ELF-1 (cell line): ENCODE measurements at regions not wholly inside any gene's neighbourhood (a gene's known extent, or its start where the extent isn't known, plus 50 kb on each side); places are given as distances from the start of the nearest gene placed in this dataset.

Source experiments
- DNase-seq: peaks from one replicate; pipeline ENCODE4 v3.0.0-alpha.2; 2016; ENCODE audit warnings: low read depth, low spot score

DNA sequence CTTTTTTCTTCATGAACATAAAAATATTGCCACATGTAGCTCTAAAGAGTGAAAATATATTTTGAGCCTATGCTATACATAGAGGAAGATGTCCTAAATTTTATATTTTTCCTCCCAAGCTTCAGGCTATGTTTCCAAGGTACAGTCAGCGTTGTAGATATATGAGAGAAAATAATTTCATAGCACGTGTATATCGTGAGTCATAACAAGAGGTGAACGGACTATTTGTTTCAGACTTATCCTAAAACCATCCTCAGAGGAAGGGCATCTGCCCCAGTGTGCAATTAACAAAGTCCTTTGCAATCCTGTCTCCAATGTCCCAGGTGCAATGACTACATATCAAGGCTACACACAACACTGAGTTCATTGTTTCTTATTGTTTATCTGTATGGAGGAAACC is 177.3 kb upstream of the ARRDC4 start:
- no peak for DNase-seq

DNA sequence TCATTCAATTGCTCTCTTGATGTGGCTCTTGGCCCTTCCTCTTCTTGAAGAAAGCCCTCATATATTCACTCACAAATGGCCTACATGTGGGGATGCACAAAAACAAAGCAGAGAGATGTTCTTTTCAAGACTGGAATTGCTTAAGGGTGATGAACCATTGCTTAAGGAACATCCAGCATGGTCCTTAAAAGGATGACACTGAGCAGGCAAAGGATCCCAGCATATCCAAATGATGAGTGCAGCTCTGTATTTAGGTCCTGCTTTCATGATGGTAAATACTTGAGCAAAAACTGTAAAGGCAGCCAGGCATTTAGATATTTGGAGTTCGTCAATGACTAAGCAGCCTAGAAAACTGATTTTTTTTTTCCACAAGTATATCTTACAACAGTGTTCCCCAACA is 173.8 kb upstream of the ARRDC4 start:
- no peak for DNase-seq

DNA sequence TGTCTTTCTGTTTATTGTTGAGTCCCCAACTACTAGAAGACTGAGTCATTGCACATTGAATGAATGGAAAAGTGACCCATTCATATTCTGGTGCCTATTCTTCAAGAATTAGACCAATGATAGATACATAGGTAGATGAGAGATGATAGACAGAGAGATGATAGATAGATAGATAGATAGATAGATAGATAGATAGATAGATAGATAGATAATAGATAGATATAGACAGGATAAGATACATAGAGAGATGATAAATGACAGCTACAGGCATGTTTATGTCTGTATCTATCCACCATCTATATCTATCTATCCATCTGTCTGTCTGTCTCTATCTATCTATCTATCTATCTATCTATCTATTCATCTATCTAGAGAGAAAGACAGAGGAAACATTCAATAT is 170.3 kb upstream of the ARRDC4 start:
- no peak for DNase-seq

DNA sequence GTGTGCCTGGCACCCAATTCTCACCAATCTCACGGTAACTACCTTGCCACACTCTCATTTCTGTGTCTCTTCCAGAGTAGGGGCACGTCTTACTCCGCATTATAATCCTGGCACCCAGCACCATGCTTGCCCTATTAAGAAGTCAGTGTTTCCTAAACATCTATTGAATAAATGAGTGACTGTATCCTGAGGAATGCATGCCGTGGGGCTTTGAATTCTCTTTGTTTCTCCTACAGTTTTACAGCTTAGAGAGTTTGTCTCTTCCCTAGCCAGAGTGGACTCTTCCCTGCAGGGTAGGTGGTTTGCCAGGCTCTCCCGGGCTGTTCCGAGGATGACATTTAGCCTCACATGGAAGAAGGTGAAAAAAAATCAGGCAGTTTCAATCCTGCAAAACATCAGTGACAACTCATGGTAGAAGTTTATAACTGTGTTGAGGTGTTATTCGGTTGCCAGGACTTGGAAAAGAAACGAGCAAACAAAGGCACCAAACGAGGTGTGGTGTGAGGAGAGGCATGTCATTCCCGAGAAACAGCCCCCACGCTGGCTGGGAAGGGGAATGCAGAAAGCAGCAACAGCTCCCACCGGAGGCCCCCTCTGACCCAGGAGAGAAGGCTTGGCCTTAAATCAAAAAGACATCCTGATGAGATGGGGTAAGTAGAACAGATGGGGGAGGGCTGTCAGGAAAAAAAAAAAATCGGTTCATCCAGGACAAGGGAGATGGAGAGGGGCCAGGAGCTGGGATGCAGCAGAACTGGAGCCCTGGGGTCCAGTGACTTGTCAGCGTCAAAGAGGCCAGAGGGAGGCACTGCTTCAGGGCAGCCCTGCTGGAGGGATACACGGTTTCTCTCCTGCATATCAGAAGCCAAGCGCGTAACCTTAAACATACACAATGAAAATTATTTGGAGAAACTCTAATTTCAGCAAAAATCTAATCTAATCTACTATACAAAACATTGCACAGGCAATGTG is 168.4 kb upstream of the ARRDC4 start:
- DNase-seq = peak; percentile 4

DNA sequence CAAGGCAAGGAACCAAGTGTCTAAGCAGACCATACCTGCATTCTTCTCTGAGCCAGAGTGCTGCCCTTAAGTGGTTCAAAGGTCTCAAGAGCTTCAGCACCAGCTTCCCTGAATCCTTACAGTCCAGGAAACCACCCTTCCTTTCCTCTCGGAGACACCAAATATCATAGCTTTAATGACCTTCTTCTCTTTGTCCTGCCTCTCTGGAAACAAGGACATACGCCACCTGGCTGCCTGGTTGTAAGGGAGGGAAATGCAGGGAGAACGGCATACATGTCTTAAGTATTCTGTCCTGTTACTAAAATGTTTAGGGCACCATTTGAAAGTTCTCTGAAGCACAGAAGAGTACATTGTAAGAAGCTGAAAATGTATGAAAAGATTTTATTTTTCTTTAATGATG is 155.6 kb upstream of the ARRDC4 start:
- DNase-seq = no peak

DNA sequence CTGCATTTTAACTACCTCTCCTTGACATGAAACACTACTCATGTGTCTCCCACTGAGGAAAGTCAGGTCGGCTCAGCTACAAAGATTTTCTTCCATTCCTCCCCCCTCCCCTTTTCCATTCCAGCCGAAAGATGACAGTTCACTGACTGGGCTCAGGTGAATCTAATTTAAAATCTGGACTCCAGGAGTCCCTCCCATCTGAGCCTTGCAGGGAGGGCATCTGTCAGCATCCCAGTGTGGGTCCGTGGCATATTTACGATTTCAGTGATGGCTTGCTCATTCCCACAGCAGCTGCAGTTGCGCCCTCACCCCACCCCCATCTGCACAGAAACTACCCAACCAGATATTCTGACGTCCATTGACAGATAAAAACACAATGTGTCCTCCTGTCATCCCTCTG is 153.7 kb upstream of the ARRDC4 start:
- no peak for DNase-seq

DNA sequence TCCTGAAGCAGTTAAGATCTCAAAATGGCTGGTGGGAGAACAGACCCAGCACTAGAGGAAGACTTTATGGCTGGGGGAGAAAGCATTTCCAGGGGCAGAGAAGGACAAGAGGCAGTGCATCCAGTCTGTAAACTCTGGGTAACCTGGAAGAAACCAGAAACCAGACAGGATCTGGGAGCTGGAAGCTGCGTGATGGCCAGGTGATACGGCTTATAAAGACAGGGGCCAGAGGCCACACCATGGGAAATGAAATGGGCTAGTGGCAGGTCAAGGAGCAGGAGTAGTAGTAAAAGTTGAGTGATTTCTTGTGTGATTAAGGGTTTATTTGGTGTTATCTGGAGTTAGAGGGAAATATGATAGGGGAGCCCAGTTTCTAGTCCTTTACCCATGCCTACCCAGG is 144.7 kb upstream of the ARRDC4 start:
- DNase-seq = no peak

DNA sequence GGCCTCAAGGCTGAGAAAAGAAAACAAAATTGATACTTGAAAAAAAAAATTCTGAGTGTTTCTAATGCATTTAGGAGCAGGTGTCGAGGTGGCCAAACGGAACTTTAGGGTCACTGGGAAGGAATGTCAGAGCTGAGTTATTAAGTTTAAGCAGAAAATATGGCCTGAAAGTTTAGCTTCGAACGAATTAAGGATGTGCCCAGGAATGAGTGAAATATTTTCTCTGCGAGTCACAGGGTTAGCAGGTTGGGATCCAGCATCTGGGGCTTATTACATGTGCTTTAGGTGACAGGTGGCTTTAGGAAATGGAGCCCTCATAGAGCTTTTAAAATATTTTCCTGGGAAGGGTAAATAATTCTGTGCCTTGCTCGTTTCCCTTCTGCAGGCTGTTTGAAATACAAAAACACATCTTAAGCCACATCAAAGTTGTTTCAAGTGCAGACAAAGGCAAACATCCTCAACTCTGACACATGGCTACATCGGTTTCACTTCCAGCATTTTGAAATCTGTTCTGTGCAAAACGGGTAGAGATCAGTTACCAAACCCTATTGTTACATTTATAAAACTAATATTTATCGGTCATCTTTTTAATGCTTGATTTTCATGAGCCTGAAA is 143.1 kb upstream of the ARRDC4 start:
- no peak for DNase-seq

DNA sequence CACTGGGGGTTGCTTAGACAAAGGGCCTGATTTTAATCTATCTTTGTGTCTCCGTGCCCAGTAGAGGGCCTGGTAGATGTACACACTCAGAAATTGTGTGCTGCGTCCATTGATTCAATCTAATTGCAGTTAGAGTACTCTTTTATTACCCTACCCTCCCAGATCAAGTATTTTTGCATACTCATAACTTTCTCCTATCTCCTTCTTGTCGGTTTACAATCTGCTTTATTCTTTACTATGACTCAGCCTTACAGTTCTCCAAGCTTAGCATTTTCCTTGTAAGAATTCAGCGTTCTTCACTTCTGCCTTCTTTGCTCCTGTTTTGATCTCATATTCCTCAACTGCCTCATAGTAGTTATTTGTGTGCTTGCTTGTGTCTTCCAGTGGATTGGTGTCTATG is 124.5 kb upstream of the ARRDC4 start:
- DNase-seq = no peak

DNA sequence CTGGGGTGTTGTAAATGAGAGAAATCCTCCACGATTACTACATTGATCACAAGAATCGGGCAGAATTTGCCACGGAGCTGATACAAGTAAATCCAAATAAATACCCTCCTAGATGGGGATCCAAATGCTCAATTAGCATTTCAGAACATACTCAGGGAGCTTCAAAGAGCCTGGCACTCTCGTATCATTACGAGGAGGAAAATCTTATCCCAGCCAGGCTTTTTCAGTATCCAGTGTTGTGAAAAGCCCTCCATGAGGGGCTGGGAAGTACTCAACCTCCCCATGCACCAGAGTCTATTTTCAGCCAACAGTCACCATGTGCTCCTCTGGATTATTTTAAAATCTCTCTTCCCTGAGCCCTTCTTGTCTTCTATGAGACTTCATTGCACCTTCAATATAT is 122.6 kb upstream of the ARRDC4 start:
- no peak for DNase-seq

DNA sequence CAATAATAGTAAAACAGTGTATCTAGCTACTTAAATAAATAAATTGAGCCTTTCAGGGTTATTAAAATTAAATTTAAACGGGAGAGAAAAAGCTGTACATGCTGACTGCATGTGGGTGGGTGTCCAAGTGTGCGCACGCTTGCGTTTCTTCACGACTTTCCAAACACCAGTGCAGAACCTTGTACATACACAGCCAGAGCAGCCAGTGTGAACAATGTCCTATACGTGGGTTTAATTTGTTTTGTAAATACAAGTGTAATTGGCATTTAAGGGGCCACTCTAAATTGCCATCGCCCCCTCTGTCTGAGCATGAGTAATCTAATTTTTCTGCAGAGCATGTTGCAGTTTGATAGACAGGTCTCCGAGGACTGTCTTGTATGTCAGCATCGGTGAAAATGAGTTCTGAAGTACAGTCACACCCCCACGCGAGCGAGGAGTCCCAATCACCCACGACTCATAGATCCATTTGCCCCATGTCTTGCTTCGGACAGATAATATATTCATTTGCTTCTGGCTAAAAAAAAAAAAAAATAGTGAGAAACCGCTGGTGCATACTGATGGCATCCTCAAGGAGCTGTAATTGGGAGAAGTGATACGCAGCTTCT is 121.8 kb upstream of the ARRDC4 start:
- no peak for DNase-seq

DNA sequence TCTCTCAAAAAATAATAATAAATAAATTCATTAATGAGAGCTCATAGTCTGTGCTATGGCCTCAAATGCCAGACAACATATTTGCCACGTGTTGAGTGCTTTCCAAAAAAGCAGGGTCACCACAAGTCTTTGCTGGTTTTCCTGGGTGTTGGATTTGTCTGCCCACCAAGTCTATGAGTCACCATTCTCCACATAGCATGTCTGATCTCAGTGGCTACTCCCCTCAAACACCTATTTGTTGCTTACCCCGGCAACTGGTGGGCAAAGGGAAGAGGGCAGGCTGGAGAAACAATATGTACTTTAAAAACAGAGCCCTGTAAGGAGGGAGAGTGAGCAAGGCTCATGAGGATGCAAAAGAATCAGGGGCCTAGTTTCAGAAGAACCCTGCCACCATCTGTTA is 120.0 kb upstream of the ARRDC4 start:
- DNase-seq = no peak

DNA sequence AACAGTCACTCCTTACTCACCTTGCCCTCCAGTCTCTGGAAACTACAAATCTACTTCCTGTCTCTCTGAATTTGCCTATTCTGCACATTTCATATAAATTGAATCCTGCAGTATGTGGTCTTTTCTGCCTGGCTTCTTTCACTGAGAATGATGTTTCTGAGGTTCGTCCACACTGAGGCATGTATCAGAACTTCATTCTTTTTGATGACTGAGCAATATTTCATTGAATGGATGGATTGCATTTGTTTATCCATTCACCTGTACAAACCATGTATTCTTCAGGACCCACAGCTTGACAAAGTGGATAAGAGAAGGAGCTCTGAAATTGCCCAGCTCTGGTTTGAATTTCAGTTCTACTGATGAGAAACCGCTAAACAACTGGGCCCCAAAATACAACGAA is 118.9 kb upstream of the ARRDC4 start:
- DNase-seq = no peak

DNA sequence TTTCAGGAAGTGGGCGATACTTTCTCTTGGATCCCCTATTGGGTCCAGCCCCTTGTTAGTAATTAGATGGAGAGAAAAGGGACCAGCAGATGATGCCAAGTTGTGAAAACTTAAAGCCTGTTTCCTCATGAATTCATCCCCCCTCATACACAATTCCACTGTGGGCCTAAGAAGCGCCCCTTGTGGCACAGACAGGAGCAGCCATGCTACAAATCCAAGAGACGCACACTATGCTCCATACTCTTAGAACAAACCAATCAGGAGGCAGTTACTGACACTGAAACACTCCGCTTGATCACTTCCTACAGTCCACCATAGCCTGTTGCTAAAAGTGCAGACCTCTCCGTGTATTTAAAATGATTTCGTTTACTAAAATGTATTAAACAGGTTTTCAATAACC is 111.3 kb upstream of the ARRDC4 start:
- no peak for DNase-seq

DNA sequence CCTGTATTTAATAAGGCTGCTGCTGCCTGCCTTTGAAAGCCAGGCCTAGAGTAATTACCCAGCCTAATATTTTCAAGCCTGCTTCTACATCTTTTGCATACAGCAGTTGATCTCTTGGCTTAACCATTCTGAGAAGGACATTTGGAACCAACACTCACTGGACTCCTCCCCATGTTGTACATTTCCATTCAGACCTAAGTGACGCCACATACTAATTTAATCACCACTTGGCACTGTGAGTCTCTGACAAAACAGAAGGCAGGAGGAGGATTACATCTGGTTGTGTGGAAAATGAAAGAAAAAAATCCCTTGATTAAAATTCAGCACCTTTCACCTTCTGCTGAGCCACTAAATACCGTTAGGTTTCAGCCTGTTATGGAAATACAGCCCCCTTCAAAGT is 102.2 kb upstream of the ARRDC4 start:
- DNase-seq = no peak

DNA sequence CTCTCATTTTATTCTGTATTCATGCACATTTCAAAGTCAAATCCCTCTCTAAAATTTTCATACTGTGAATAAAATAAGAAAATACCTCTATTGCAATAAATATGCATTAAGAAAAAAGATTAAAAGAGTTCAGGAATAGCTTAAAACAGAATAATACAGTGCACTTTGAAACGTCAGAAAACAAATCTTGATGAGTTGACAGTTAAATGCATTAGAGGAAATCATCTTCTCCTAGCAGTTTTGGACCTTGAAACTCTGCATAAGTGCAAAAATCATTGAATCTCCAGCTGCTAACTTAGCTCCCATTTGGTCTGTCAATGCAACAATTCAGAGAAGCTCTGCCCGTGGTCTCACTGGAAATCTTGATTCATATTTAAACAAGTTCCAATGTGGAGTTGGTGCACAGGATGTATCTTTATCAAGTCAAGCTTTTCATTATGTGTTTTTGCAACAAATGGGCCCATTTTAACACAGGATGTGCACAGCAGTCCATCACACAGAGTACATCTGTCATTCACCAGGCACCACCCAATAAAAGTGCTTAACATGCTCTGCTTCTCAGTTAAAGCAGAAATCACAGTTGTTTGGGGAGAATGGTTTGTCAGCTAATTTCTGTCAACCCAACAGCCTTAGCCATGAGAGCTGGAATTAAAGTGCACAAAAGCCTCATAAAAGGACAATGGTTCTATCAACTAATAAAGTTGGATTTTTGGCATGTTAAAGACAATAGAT is 98.8 kb upstream of the ARRDC4 start:
- no peak for DNase-seq

DNA sequence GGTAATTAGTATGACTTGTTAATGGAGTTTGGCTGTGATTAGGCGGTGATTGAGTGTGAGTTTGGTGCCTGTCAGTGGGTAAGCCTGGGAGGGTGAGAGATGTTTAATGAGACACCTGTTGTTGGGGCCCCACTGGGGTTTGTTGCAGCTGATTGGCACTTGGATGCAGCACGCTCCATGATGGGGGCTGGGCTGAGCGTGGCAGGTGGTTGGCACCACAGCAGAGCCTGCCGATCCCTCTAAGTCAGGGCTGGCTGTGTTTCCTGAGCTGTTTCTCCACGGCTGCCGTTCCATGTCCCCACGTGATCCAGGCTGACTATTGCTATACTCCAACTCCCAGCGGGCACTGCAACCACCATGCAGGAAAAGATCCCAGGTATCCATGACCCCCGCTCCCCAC is 93.5 kb upstream of the ARRDC4 start:
- no peak for DNase-seq

DNA sequence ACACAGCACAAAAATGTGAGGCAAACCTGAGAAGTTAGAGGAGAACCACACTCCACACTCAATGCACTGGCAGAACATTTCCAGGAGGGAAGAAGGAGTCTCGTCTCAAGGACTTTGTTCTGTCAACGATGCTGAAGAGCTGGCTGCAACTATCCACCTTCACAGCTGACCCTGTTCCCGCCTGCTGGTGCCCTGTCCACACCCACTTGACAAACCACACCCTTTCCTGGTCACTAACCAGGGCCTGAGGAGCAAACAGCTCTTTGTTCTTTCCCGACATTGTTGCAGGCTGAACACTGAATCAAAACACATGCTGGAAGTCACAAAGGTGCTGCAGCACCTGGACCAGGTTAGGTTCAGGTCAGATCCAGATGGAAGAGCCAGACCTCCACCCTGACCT is 92.6 kb upstream of the ARRDC4 start:
- no peak for DNase-seq

DNA sequence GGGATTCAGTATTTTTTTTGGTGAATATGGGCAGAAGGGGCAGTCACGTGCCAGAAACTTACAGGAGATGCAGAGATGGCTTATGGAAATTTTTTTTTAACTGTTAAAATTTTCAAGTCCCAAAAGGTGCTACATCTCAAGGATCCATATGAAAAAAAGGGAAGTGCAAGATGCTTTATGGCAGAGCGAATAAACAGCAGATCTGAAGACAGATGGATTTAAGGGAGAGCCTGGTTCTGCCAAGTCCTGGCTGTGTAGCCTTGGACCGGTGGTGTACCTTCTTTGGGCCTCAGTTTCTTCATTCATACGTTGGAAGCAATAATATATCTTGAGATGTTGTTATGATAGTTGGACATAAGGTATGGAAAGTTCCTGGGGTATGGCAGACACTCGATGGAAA is 91.5 kb upstream of the ARRDC4 start:
- DNase-seq = no peak

DNA sequence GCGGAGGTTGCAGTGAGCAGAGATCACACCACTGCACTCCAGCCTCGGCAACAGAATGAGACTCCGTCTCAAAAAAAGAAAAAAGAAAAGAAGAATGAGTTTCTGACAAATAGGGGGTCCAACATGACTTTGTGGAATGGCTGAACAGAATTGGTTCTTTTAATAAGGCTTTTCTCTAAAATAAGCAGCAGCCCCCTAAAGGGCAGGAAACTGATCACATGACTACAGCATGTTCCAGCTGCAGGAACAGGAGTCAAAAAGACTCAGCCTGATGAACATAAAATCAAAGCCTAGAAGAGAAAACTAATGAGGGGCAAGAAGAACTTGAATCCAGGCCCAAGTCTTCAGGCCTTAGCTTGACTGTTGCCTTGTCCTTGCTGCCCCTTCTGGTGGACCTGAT is 89.7 kb upstream of the ARRDC4 start:
- DNase-seq = no peak

DNA sequence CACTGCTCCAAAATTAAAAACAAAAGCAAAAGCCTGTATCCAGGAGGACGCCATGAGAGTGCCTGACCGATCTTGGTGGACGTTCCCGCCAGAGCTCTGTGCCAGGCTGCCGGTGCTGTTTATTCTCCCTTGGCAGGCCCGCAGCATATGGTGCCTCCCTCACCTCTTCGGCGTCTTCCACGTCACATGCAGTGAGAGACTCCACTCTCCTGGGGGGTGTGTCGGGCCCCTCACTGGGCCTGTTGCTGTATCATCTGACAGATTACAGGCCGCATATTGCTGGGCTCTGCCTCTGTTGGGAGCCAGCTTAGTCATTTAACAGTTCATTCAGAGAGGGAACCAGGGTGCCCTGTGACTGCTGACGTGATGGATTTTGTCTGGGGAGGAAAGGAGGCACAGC is 86.4 kb upstream of the ARRDC4 start:
- no peak for DNase-seq

DNA sequence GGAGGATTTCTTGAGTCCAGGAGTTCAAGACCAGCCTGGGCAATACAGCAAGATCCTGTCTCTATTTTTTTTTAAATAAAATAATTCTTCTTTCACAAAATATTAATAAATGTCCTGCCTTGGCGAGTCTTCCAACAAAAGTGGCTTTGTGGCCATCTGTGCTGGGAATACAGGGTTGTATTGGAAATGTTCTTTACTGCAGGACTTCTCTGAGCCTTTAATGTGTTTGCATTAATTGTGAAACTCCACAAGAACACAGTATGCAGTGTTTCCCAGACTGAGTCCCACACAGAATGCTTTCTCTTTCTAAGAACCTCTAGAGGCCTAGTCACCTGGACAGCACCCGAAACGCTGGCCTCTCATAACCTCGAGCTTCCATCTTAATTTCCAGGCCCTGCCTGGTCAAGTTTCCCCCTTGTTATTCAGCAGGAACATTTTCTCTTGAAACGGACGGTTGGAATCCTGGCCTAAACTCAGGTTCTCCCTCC is 85.4 kb upstream of the ARRDC4 start:
- no peak for DNase-seq
